MM.1S (cell line): ENCODE measurements at regions not wholly inside any gene's neighbourhood (a gene's known extent, or its start where the extent isn't known, plus 50 kb on each side); places are given as distances from the start of the nearest gene placed in this dataset.

ENCODE experiments used
- EZH2 ChIP-seq: fragments of 300-600 bp; sonication (generic); optimal IDR thresholded peaks from 2 replicates; pipeline ENCODE3; 2017; ENCODE audit warnings: low read depth, mild to moderate bottlenecking, antibody characterized with exemption, low read length, mixed read lengths
- TF ChIP-seq, protein P1 (sequence below): fragments of 300-600 bp; sonication (generic); IDR thresholded peaks from 2 replicates; pipeline ENCODE4 v1.5.1; 2016; ENCODE audit warnings: antibody characterized with exemption, low read length, mixed read lengths

DNA sequence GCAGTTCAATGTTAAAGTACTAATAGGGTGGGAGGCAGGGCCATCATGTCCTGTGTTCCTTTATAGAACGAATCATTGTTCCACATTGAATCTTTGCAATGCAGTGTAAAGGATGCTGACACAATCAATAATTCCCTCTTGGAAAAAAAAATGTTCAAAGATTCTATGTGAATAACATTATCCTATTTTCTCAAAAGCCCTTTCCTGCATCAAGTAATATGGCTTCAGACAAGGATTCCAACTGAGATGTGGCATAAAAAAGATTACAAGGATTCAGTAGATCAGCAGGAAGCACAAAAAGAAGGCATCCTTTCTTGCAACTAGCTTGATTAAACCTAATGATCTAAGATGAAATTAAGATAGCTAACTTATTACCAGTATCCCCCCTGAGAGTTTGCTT, 454.0 kb upstream of the CADM2 start:
- no peak for TF ChIP-seq EZH2
- TF ChIP-seq, protein P1, sequence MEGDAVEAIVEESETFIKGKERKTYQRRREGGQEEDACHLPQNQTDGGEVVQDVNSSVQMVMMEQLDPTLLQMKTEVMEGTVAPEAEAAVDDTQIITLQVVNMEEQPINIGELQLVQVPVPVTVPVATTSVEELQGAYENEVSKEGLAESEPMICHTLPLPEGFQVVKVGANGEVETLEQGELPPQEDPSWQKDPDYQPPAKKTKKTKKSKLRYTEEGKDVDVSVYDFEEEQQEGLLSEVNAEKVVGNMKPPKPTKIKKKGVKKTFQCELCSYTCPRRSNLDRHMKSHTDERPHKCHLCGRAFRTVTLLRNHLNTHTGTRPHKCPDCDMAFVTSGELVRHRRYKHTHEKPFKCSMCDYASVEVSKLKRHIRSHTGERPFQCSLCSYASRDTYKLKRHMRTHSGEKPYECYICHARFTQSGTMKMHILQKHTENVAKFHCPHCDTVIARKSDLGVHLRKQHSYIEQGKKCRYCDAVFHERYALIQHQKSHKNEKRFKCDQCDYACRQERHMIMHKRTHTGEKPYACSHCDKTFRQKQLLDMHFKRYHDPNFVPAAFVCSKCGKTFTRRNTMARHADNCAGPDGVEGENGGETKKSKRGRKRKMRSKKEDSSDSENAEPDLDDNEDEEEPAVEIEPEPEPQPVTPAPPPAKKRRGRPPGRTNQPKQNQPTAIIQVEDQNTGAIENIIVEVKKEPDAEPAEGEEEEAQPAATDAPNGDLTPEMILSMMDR = no peak
